GM12891 (cell line): ENCODE measurements at regions not wholly inside any gene's neighbourhood (a gene's known extent, or its start where the extent isn't known, plus 50 kb on each side); places are given as distances from the start of the nearest gene placed in this dataset.

Experiments used
- PAX5 ChIP-seq: IDR thresholded peaks from 2 replicates; pipeline ENCODE4 v1.6.1; 2011; ENCODE audit warnings: low read length, moderate library complexity, mild to moderate bottlenecking; ENCODE audit not compliant: insufficient read depth, severe bottlenecking
- POLR2A ChIP-seq: IDR thresholded peaks from 2 replicates; pipeline ENCODE4 v1.6.1; 2011; ENCODE audit warnings: low read depth, low read length, control low read depth
- POLR2AphosphoS5 ChIP-seq: IDR thresholded peaks from 2 replicates; pipeline ENCODE4 v1.6.1; 2011; ENCODE audit warnings: low read depth, low read length, control low read depth
- POU2F2 ChIP-seq: IDR thresholded peaks from 2 replicates; pipeline ENCODE4 v1.6.1; 2011; ENCODE audit warnings: low read depth, mild to moderate bottlenecking, control low read depth, low read length, moderate library complexity
- SPI1 ChIP-seq: IDR thresholded peaks from 2 replicates; pipeline ENCODE4 v1.6.1; 2011; ENCODE audit warnings: low read depth, low read length, control low read depth
- TAF1 ChIP-seq: IDR thresholded peaks from 2 replicates; pipeline ENCODE4 v1.6.1; 2011; ENCODE audit warnings: low read depth, low read length, control low read depth

DNA sequence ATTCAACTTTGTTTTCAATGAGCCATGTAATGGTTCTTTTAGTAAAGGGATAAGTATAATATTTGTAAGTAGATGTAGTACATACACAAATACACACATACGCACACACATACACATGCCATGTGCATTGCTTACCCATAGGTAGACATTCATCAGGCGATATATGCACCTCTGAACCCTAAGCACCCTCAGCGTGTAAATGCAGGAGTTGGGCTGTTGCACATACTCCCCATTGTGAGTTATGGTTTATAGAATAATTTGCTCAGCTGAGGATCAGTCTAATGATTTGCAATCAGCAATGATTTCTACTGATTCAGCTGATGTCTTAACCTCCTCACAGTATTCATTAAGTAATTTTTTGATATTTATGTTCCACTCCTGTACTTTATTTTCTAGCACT, 217.6 kb upstream of the ETAA1 start:
- no peak for TF ChIP-seq POLR2A
- TF ChIP-seq TAF1: no peak
- no peak for TF ChIP-seq POLR2AphosphoS5
- TF ChIP-seq SPI1: no peak
- no peak for TF ChIP-seq PAX5
- no peak for TF ChIP-seq POU2F2
